ENCODE measurements at regions not wholly inside any gene's neighbourhood (a gene's known extent, or its start where the extent isn't known, plus 50 kb on each side); places are given as distances from the start of the nearest gene placed in this dataset.

DNA sequence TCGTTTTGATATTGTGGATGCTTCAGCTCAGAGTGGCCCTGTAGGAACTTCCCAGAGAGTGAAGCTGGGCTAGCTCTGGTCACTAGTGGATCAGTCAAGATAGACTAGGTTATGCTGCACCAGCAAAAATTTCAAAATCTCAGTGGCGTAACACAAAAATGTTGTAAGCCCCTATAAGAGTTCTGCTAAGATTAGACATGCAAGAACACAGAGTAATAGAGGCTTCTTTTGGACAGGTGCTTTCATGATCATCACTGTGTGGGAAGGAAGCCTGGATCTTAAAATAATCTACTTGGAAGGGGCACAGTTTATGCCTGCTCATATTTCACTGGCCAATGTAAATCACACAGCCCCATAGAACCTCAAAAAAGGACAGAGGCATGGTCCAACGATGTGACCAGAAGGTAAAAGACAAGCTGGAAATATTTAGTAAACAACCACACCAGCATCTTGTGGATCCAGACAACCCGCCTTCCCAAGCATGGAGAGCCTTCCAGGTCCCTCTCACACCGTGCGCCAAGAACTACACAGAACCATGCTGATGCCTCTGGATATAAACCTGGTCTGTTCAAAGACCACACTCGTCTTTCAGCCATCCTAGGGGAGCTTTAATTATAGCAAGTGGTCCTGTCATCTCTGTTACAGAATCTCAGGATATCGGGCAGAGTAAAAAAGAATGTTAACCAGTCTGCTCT lies 554.3 kb downstream of the EPHB1 start:
- TF ChIP-seq, protein P1, sequence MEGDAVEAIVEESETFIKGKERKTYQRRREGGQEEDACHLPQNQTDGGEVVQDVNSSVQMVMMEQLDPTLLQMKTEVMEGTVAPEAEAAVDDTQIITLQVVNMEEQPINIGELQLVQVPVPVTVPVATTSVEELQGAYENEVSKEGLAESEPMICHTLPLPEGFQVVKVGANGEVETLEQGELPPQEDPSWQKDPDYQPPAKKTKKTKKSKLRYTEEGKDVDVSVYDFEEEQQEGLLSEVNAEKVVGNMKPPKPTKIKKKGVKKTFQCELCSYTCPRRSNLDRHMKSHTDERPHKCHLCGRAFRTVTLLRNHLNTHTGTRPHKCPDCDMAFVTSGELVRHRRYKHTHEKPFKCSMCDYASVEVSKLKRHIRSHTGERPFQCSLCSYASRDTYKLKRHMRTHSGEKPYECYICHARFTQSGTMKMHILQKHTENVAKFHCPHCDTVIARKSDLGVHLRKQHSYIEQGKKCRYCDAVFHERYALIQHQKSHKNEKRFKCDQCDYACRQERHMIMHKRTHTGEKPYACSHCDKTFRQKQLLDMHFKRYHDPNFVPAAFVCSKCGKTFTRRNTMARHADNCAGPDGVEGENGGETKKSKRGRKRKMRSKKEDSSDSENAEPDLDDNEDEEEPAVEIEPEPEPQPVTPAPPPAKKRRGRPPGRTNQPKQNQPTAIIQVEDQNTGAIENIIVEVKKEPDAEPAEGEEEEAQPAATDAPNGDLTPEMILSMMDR (conservative IDR thresholded peaks at IDR 0.05; ENCODE audit: low read depth, low read length): no peak
- TF ChIP-seq POLR2A (IDR thresholded peaks at IDR 0.05; ENCODE audit: low read depth, low read length) (no peak), SMC3 (IDR thresholded peaks at IDR 0.05; ENCODE audit: low read depth, low read length) (no peak), CHD1 (IDR thresholded peaks at IDR 0.05; ENCODE audit: low read depth, low read length) (no peak), MXI1 (IDR thresholded peaks at IDR 0.05; ENCODE audit: borderline replicate concordance, low read depth, low read length) (no peak), RAD21 (IDR thresholded peaks at IDR 0.05; ENCODE audit: low read length) (no peak), NFE2L2 (IDR thresholded peaks at IDR 0.05; ENCODE audit: low read depth, low read length) (no peak), FOS (IDR thresholded peaks at IDR 0.05; ENCODE audit: low read depth, low read length) (no peak), RFX5 (IDR thresholded peaks at IDR 0.05; ENCODE audit: low read depth, low read length) (no peak)
- TF ChIP-seq, protein P2, sequence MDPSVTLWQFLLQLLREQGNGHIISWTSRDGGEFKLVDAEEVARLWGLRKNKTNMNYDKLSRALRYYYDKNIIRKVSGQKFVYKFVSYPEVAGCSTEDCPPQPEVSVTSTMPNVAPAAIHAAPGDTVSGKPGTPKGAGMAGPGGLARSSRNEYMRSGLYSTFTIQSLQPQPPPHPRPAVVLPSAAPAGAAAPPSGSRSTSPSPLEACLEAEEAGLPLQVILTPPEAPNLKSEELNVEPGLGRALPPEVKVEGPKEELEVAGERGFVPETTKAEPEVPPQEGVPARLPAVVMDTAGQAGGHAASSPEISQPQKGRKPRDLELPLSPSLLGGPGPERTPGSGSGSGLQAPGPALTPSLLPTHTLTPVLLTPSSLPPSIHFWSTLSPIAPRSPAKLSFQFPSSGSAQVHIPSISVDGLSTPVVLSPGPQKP (IDR thresholded peaks at IDR 0.05; ENCODE audit: borderline replicate concordance, low read depth, low read length): no peak
